ENCODE measurements at regions not wholly inside any gene's neighbourhood (a gene's known extent, or its start where the extent isn't known, plus 50 kb on each side); places are given as distances from the start of the nearest gene placed in this dataset.
A peak's percentile ranks its signal among the peaks of the same experiment; 100 is the strongest.

DNA sequence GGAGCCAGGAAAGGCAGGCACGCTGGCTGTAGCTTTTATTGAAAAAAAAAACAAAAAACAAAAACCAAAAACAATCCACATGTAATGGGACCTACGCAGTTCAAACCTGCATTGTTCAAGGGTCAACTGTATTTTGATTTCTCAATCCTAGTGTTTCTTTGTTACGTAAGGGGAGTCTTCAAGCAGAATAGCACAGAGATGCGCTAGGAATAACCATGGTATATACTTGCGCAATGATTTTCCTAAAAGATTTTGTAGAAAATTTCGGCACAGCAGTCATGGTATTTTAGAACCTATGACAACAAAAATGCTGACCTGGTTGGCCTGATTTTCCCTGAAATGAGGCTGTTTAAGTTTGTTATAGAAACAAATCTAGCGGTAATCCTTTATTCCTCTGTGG, 1110.5 kb upstream of the WWC1 start:
- no peak for DNase-seq (ENCODE audit: low read depth)
- H3K4me3 ChIP-seq (ENCODE audit: control insufficient read depth, low read depth, low read length), result no peak overlapping the region
- TF ChIP-seq CTCF (conservative IDR thresholded peaks at IDR 0.05; ENCODE audit: control insufficient read depth, insufficient read depth, low read depth, low read length), result no peak

GRCh38 chr5:167205881-167206280, 1085.6 kb upstream of the WWC1 start:
- no peak overlapping the region for H3K4me3 ChIP-seq (ENCODE audit: control insufficient read depth, low read depth, low read length)
- DNase-seq (ENCODE audit: low read depth), result no peak
- TF ChIP-seq CTCF (conservative IDR thresholded peaks at IDR 0.05; ENCODE audit: control insufficient read depth, insufficient read depth, low read depth, low read length), result no peak

GRCh38 chr5:167207081-167207480, 1084.4 kb upstream of the WWC1 start:
- H3K4me3 ChIP-seq (ENCODE audit: control insufficient read depth, low read depth, low read length), result no peak overlapping the region
- peak; percentile 17 for DNase-seq (ENCODE audit: low read depth)
- TF ChIP-seq CTCF (conservative IDR thresholded peaks at IDR 0.05; ENCODE audit: control insufficient read depth, insufficient read depth, low read depth, low read length), result no peak

- DNase-seq (ENCODE audit: low read depth), result no peak
- no peak for TF ChIP-seq CTCF (conservative IDR thresholded peaks at IDR 0.05; ENCODE audit: control insufficient read depth, insufficient read depth, low read depth, low read length)
- H3K4me3 ChIP-seq (ENCODE audit: control insufficient read depth, low read depth, low read length), result no peak overlapping the region
Observed at GRCh38 chr5:167208911-167209310, 1082.5 kb upstream of the WWC1 start.

GRCh38 chr5:167217097-167217743, 1074.2 kb upstream of the WWC1 start:
- H3K4me3 ChIP-seq (ENCODE audit: control insufficient read depth, low read depth, low read length), result no peak overlapping the region
- no peak for DNase-seq (ENCODE audit: low read depth)
- TF ChIP-seq CTCF (conservative IDR thresholded peaks at IDR 0.05; ENCODE audit: control insufficient read depth, insufficient read depth, low read depth, low read length), result no peak

DNA sequence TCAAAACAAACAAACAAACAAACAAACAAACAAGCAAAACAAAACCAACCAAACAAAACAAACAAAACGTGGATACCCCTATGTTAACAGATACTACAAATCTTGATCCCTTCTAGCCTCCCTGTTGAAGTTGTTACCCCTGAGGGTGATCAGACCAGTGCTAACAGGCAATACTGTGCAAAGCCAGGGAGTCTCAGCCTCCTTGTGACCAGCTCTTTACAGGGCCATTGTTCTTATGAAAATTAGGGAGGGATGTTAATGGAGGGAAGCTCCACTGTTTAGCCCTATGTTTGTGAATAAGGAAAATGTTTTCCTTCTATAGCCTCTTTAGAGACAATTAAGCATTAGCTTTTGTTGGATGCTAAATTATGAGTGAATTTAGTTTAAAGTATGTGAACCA, 1072.1 kb upstream of the WWC1 start:
- H3K4me3 ChIP-seq (ENCODE audit: control insufficient read depth, low read depth, low read length), result no peak overlapping the region
- TF ChIP-seq CTCF (conservative IDR thresholded peaks at IDR 0.05; ENCODE audit: control insufficient read depth, insufficient read depth, low read depth, low read length), result no peak
- no peak for DNase-seq (ENCODE audit: low read depth)

GRCh38 chr5:167226386-167226785, 1065.1 kb upstream of the WWC1 start:
- no peak for DNase-seq (ENCODE audit: low read depth)
- no peak for TF ChIP-seq CTCF (conservative IDR thresholded peaks at IDR 0.05; ENCODE audit: control insufficient read depth, insufficient read depth, low read depth, low read length)
- H3K4me3 ChIP-seq (ENCODE audit: control insufficient read depth, low read depth, low read length), result no peak overlapping the region
